ENCODE measurements at regions not wholly inside any gene's neighbourhood (a gene's known extent, or its start where the extent isn't known, plus 50 kb on each side); places are given as distances from the start of the nearest gene placed in this dataset.
"Not testable (repeated sequence)": the region's sequence is repeated elsewhere in the genome, so short reads cannot be mapped to it uniquely, and the experiment has no call there.

GRCh38 chr2:225743996-225744395, 344.5 kb downstream of the NYAP2 start:
- not testable (repeated sequence) for DNase-seq (ENCODE audit: low spot score)

GRCh38 chr2:225742487-225742886, 343.0 kb downstream of the NYAP2 start:
- DNase-seq (ENCODE audit: low spot score): no peak

- peak; percentile 9 for DNase-seq (ENCODE audit: low spot score)
Measured at GRCh38 chr2:225740086-225740485, 340.6 kb downstream of the NYAP2 start.

- DNase-seq (ENCODE audit: low spot score): no peak
Measured at GRCh38 chr2:225739328-225739727, 339.8 kb downstream of the NYAP2 start.

- DNase-seq (ENCODE audit: low spot score): no peak
Measured at GRCh38 chr2:225738735-225739134, 339.2 kb downstream of the NYAP2 start.

GRCh38 chr2:225737556-225737955, 338.0 kb downstream of the NYAP2 start:
- DNase-seq (ENCODE audit: low spot score): peak; percentile 17

GRCh38 chr2:225735844-225736243, 336.3 kb downstream of the NYAP2 start:
- DNase-seq (ENCODE audit: low spot score): peak; percentile 41

GRCh38 chr2:225725726-225726125, 326.2 kb downstream of the NYAP2 start:
- DNase-seq (ENCODE audit: low spot score): no peak

Measured in AG08395 (cell line).